ENCODE measurements at regions not wholly inside any gene's neighbourhood (a gene's known extent, or its start where the extent isn't known, plus 50 kb on each side); places are given as distances from the start of the nearest gene placed in this dataset.

DNA sequence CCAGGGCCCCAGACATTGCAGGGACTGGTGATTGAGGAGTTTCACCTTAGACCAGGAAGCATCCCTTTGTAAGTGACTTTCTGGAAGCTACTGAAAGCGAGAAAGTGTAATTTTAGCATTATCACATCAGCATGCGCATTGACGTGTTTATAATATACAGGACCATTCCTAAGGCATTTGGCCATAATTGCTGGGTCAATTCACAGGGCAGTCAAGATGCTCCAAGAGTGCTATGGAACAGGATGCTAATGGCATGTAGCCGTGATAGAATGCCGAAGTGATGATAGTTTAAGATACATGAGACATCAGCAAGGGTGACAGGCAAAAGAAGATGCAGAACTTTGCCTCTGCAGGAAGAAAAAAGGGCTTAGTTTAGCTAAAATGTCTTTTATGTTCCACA, 347.6 kb upstream of the NBEA start:
- DNase-seq: no peak
- no peak for TF ChIP-seq GATA1 (IDR thresholded peaks at IDR 0.05; ENCODE audit: low read depth, low read length)
- TF ChIP-seq POLR2A (IDR thresholded peaks at IDR 0.05; ENCODE audit: low read length): no peak

DNA sequence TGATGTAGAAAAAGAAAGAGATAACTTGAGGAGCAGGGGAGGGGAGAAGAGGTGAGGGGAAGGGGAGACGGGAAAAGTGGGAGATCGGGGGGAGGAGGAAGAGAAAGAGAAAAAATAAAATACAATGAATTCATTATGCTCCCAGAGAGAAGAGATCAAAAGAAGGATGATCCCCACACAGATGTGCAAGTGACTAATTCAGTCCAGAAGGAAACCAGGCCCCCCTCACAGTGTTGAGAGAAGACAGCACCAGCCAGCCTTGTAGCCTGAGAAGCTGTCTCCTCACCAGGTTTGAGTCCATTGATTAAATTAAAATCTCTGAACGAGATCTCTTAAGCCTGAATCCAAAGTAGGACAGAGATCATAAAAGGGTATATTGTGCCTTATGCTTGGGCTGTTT, 333.7 kb upstream of the NBEA start:
- TF ChIP-seq POLR2A (IDR thresholded peaks at IDR 0.05; ENCODE audit: low read length): no peak
- no peak for TF ChIP-seq GATA1 (IDR thresholded peaks at IDR 0.05; ENCODE audit: low read depth, low read length)
- DNase-seq: no peak

DNA sequence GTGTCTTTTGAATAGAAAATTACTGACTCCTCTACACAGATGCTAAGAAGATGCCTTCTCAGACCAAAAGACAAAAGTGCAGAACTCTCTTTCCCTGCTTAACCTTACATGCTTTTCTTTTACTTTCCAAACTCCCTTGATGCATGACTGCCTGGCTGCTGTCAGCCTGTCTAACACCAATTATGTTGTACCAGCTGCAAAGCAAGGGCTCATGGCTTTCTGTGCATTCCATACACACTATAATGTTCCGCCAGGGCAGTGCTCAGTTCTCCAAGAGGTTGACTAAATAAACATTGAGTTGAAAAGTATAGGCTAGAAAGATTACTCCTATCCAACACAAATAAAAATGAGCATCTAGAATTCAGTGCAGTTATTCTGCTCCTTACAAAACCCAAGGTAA, 330.4 kb upstream of the NBEA start:
- TF ChIP-seq POLR2A (IDR thresholded peaks at IDR 0.05; ENCODE audit: low read length) (no peak), GATA1 (IDR thresholded peaks at IDR 0.05; ENCODE audit: low read depth, low read length) (no peak)
- no peak for DNase-seq

DNA sequence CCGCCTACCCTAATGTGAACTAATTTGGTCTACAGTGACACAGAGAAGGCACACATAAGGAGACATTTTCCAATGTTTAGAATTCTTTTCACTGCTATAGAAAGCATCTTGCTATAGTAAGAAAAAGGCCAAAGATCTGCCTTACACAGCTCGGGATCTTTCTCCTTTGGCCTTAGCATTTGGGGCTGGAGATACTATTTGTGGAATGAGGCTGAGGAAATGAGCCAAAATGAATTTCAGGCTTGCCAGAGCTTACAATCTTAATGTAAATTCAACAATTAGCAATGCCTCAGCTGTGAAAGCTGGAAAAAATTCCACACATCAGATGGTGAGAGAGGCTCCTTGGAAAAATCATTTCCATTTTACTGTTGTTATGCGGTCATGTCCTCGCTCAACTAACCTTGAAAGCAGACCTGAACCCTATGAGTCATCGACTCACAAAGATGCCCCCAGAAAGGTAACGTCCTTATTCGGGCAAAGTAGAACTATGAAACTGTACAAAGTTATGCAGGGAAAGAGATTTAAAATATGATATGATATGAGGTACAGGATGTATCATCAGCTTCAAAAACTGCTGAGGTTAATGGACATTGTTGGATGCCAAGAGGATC, 324.5 kb upstream of the NBEA start:
- DNase-seq: no peak
- TF ChIP-seq POLR2A (IDR thresholded peaks at IDR 0.05; ENCODE audit: low read length): no peak
- no peak for TF ChIP-seq GATA1 (IDR thresholded peaks at IDR 0.05; ENCODE audit: low read depth, low read length)

DNA sequence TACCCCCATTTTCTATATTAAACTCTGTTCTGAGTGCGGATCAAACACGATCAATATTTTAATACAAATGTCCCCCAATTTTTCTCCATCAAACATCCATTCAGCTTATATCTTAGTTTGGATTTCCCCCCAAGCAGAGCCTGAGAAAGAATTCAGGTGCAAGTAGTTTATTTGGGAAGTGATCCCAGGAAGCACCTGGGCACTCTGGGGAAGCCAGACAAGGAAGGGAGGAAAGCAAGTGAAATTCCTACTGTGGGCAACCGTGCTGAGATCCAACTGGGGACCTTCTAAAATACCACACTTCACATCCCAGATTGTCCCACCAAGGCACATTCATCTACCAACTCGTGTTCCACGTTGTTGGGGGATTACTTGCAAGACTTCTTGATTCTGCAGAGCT, 323.4 kb upstream of the NBEA start:
- DNase-seq: no peak
- TF ChIP-seq GATA1 (IDR thresholded peaks at IDR 0.05; ENCODE audit: low read depth, low read length) (no peak), POLR2A (IDR thresholded peaks at IDR 0.05; ENCODE audit: low read length) (no peak)

DNA sequence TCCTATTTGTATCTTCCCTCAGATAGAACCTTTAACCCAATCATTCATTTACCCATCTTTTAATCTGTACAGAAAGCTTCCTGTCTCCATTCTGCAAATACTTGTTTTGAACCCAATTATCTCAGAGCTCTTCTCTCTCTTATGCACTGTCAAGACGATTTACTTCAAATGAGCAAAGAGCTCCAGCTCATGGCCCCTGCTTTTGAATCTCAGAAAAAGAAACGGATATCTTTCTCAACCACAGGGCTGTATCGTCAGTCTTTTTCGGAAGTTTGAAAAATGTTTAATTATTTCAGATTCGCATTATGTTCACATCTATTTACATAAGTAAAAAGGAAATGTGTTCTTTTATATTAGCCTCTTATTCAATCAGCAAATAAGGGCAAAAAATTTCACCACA, 322.7 kb upstream of the NBEA start:
- DNase-seq: no peak
- no peak for TF ChIP-seq GATA1 (IDR thresholded peaks at IDR 0.05; ENCODE audit: low read depth, low read length)
- TF ChIP-seq POLR2A (IDR thresholded peaks at IDR 0.05; ENCODE audit: low read length): no peak

DNA sequence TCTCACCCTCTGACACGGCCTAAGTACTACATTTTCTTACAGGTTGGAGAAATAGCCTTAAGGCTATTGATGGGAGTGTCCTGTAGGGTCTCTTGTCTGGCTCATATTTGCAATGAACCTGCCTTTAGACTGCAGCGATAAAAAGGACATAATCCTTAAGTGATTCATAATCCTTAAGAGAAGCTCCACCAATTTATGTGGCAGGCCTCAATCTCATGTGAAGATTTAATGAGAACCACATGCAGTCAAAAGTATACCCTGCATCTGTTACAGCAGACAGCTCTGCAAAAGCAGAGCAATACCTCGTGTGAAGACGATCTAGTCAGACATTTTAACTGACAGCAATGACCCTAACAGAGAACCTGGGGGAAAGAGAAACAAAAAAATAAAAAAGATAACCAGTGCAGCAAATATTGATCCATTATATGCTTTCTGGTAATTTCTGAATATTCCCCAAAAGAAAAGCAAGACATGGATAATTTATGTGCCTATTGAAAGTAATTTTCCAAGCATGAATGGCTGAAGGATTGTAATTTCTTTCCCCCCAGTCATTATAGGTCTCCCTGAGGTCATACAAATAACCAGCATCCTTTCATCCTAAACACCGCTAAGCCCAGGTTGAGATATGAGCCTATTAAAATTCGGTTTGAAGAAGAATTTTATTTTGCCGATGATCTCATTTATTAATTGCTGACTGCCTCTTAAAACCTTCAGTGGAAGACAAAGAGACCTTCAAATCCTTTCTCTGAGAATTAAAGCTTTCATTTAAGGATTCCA, 321.8 kb upstream of the NBEA start:
- TF ChIP-seq GATA1 (IDR thresholded peaks at IDR 0.05; ENCODE audit: low read depth, low read length): no peak
- no peak for TF ChIP-seq POLR2A (IDR thresholded peaks at IDR 0.05; ENCODE audit: low read length)

DNA sequence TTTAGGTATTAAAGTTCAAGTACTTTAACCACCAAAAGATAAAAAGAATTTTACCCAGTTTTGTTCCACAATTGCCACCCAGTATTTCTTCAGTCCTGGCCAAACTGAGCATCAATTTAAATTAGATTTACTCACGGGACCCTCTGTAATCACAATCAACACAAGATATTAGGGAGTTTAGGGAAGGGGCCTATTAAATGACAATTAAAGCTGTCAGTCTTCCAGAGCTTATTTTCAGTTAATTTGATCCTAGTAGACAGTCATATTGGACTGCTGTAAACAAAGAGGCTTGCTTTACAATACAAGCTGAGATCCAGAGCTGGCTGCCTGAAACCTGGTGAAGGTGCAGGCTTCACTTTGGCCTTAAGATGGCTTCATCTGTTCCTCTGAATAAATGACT, 321.2 kb upstream of the NBEA start:
- no peak for TF ChIP-seq GATA1 (IDR thresholded peaks at IDR 0.05; ENCODE audit: low read depth, low read length)
- TF ChIP-seq POLR2A (IDR thresholded peaks at IDR 0.05; ENCODE audit: low read length): no peak
- no peak for DNase-seq

More for the DNA sequence above, 321.8 kb upstream of the NBEA start:
- no peak for DNase-seq

DNA sequence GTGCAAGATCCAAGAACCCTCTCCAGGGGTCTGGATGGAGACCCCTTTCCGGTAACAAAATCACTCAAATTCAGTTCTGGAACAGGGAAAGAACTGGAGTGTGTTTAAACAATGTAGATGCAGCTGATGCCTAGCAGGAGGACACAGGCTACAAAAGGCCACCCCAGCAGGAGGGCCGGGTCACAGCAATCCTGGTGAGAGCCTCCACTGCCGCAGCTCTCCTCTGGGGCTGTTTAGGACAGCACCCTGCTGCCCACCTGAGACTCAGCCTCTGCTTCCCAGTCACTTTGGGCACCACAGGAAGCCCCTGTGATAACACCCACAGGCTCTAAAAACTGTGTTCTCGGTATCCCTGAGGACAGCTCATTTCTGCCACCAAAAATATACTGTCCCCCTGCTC, 318.7 kb upstream of the NBEA start:
- TF ChIP-seq POLR2A (IDR thresholded peaks at IDR 0.05; ENCODE audit: low read length) (no peak), GATA1 (IDR thresholded peaks at IDR 0.05; ENCODE audit: low read depth, low read length) (no peak)
- DNase-seq: no peak

DNA sequence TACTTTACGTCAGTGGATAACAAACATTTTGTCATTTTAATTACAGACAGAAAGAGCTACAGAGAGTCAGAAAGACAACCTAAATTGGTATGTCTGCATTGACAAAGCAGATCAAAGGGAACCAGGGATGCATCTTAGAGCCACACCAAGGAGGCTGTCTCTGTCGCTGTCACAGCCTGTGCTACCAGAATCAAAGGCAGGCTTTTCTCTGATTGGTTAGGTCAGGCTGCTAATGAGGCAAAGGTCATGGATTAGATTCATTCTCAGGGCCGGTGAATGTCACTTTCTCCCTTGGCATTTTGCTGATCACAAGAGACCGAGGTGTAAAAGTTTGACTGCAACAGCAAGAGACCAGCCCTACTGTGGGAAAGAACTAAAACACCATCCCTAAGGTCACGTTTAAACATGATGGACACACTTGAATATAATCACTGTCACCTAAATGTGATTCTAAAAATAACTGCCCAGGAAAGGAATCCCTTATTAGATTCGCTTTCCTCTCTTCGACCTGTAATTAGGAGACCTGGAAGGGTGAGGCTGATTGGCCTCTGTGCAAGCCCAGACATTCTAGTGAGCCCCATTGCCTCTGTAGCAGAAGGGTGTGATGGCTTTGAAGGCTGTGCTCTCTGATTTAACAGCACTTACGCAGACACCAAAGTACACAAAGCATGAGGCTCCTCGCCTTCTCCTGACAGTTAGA, 314.4 kb upstream of the NBEA start:
- DNase-seq: no peak
- TF ChIP-seq POLR2A (IDR thresholded peaks at IDR 0.05; ENCODE audit: low read length) (no peak), GATA1 (IDR thresholded peaks at IDR 0.05; ENCODE audit: low read depth, low read length) (no peak)

DNA sequence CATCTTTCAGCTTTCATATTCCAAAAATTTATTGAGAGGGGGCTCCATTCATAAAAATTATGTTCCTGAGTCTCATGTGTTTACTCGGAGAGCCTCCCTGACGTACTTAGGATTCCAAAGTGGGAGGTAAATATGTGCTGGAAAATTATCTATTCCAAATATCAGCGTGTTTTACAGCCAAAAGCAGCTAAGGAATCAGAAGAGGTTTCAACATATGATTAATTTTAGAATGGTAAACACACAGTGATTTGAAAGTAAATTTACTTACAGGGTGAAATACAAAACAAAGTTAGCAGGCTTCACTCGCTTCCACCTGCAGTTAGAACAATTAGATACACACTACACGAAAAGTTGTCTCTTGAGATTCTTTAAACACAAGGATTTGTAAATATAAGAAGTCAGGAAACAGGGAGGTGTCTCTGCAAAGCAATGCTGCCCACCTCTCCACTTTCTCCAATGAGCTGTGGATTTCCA, 313.8 kb upstream of the NBEA start:
- no peak for DNase-seq
- TF ChIP-seq POLR2A (IDR thresholded peaks at IDR 0.05; ENCODE audit: low read length) (no peak), GATA1 (IDR thresholded peaks at IDR 0.05; ENCODE audit: low read depth, low read length) (no peak)

DNA sequence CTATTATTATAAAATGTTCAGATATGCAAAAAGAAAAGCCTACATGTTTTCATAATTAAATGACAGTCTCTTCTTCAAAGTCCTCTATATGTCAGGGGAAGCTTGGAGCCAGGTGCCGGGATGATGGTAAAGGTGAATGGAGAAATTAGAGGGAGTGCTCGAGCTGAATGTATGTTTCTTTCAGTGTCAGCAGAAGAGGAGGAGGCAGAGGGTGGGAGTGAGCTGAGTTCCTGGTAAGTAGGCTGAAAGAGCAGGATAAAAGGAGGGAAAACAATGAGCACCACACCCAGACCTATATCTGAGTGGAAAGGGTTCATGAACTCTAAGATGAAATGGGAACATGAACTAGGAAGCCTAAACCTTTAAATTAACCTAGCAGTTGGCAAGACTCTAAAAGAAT, 307.6 kb upstream of the NBEA start:
- TF ChIP-seq POLR2A (IDR thresholded peaks at IDR 0.05; ENCODE audit: low read length) (no peak), GATA1 (IDR thresholded peaks at IDR 0.05; ENCODE audit: low read depth, low read length) (no peak)
- no peak for DNase-seq

DNA sequence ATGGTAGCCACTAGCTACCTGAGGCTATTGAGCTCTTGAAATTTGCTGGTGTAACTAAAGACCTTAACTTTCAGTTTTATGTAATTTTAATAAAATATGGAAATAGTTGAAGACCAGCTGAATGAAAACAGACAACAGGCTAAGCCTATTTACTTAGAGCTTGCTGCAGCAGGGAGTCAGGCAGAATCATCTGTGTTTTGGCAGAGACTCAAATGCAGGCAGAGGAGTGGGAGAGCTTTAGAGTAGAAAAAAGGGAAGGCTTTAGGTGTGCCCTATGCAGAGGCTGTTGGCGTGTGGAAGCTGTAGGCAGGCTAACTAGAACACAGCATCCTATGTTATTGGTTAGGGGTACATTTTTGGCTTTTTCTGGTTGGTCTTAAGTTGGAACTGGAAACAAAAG, 304.9 kb upstream of the NBEA start:
- no peak for DNase-seq
- no peak for TF ChIP-seq POLR2A (IDR thresholded peaks at IDR 0.05; ENCODE audit: low read length)
- TF ChIP-seq GATA1 (IDR thresholded peaks at IDR 0.05; ENCODE audit: low read depth, low read length): no peak

DNA sequence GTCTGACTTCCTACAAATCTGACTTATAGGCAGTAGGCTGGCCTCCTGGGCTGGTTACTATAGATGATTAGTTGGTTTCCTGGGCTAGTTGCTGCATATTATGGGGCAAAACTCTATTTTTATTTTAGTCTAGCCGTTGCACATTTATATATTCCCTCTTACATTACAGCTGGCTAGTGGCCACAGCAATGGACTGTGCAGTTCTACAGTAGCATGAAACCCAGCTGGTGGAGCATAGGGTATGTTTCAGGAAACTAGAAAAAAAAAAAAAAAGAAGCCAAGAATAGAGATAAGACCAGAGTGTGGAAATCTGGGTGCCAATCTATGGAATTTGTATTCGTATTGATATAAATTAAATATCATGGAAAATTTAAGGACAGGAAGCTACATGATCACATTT, 304.4 kb upstream of the NBEA start:
- TF ChIP-seq POLR2A (IDR thresholded peaks at IDR 0.05; ENCODE audit: low read length) (no peak), GATA1 (IDR thresholded peaks at IDR 0.05; ENCODE audit: low read depth, low read length) (no peak)
- no peak for DNase-seq

Data from erythroblast (primary cell).